H1 (cell line): ENCODE measurements at regions not wholly inside any gene's neighbourhood (a gene's known extent, or its start where the extent isn't known, plus 50 kb on each side); places are given as distances from the start of the nearest gene placed in this dataset.

Experiments used
- ATF2 ChIP-seq: IDR thresholded peaks from 2 replicates; pipeline ENCODE4 v1.6.1; 2012; ENCODE audit warnings: low read length, inconsistent platforms
- CEBPB ChIP-seq: IDR thresholded peaks from 2 replicates; pipeline ENCODE4 v1.6.1; 2012; ENCODE audit warnings: low read depth, low read length
- MAX ChIP-seq: IDR thresholded peaks from 2 replicates; pipeline ENCODE4 v1.6.1; 2012; ENCODE audit warnings: inconsistent platforms
- POLR2A ChIP-seq, 2 experiments: IDR thresholded peaks; 1 replicate in 1 of 2; 2 replicates in 1 of 2; pipeline ENCODE4 v1.6.1; 2011; ENCODE audit warnings: low read depth in 2 of 2, low read length in 2 of 2, mild to moderate bottlenecking in 2 of 2; ENCODE audit errors: control extremely low read depth in 1 of 2
- RAD21 ChIP-seq, 2 experiments: IDR thresholded peaks in 1 of 2; conservative IDR thresholded peaks in 1 of 2; 2 replicates each; pipeline ENCODE4 v1.6.1; 2011; ENCODE audit warnings: low read depth in 2 of 2, low read length in 2 of 2, improper control_type of control experiment in 1 of 2, inconsistent platforms in 1 of 2, mild to moderate bottlenecking in 1 of 2, moderate library complexity in 1 of 2
- RBBP5 ChIP-seq: IDR thresholded peaks from 2 replicates; pipeline ENCODE4 v1.7.1; 2012; ENCODE audit warnings: low read depth, mild to moderate bottlenecking, inconsistent platforms, low read length, moderate library complexity, borderline replicate concordance
- TAF1 ChIP-seq: IDR thresholded peaks from 2 replicates; pipeline ENCODE4 v1.6.1; 2011; ENCODE audit warnings: mild to moderate bottlenecking, low read depth, low read length
- TCF12 ChIP-seq: IDR thresholded peaks from 2 replicates; pipeline ENCODE4 v1.6.1; 2011; ENCODE audit warnings: low read depth, mild to moderate bottlenecking, low read length
- TF ChIP-seq, protein P1 (sequence below), 3 experiments: IDR thresholded peaks; 1 replicate in 2 of 3; 2 replicates in 1 of 3; pipeline versions ENCODE4 v1.5.1 to v1.6.1; 2011; ENCODE audit warnings: low read length in 3 of 3, mild to moderate bottlenecking in 3 of 3, inconsistent platforms in 2 of 3, low read depth in 1 of 3, moderate library complexity in 1 of 3; ENCODE audit not compliant: insufficient read depth in 1 of 3; ENCODE audit errors: control extremely low read depth in 1 of 3

DNA sequence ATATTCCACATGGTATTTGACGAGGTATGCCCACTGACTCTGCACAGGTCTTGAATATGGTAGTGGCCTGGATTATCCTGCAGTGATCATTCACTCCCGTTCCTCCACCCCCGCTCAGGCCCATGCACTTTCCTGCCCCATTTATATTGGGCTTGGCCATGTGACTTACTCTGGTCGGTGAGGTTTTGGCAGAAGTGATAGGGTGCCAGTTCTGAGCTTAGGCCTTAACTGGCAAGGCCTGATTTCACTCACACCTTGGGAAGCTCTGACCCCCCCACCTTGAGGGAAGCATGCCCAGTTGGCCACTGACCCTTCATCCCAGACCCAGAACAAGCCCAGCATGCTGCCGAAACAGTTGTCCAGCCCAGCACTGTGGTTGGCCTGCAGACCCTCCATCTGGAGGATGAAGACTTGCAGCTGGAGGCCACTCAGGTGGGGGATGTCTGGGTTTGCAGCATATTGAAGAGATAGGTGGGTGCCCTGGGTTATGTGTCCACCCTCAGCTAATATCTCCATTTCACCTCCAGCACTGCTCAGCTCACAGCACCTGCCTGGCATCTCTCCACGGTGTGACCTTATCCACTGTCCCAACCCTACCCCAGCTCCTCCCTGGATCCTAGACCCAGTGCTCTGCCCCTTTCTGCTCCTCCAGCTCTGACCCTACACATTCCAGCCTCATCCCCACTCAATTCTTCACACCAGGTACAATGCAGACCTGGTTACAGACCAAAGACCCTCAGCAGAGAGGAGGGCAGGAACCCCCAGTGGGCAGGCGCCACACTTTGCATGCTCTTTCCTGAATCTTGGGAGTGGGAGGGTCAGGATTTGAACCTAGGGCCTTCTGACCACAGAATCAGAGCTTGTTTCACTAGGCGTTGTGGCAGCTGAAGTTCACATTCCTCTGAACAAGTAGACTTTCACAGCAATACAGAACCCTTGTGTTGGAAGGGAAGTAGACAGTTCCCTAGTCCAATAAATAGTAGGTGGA lies 138.1 kb upstream of the CHST15 start:
- TF ChIP-seq MAX (no peak), TCF12 (no peak), CEBPB (no peak), POLR2A (IDR thresholded peaks at IDR 0.05; ENCODE audit: control extremely low read depth in 1 of 2, low read depth in 2 of 2, low read length in 2 of 2) (no peak), RAD21 (IDR thresholded peaks at IDR 0.05 in 1 of 2, conservative IDR thresholded peaks at IDR 0.05 in 1 of 2; ENCODE audit: low read depth in 2 of 2, low read length in 2 of 2) (no peak), ATF2 (no peak), RBBP5 (no peak), TAF1 (no peak)
- TF ChIP-seq, protein P1, sequence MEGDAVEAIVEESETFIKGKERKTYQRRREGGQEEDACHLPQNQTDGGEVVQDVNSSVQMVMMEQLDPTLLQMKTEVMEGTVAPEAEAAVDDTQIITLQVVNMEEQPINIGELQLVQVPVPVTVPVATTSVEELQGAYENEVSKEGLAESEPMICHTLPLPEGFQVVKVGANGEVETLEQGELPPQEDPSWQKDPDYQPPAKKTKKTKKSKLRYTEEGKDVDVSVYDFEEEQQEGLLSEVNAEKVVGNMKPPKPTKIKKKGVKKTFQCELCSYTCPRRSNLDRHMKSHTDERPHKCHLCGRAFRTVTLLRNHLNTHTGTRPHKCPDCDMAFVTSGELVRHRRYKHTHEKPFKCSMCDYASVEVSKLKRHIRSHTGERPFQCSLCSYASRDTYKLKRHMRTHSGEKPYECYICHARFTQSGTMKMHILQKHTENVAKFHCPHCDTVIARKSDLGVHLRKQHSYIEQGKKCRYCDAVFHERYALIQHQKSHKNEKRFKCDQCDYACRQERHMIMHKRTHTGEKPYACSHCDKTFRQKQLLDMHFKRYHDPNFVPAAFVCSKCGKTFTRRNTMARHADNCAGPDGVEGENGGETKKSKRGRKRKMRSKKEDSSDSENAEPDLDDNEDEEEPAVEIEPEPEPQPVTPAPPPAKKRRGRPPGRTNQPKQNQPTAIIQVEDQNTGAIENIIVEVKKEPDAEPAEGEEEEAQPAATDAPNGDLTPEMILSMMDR (IDR thresholded peaks at IDR 0.05; ENCODE audit: control extremely low read depth in 1 of 3, insufficient read depth in 1 of 3, low read depth in 1 of 3, low read length in 3 of 3), result no peak
